ENCODE measurements at regions not wholly inside any gene's neighbourhood (a gene's known extent, or its start where the extent isn't known, plus 50 kb on each side); places are given as distances from the start of the nearest gene placed in this dataset.

- no peak for DNase-seq
- CTCF ChIA-PET = no interaction called here
- H3K36me3 Mint-ChIP-seq = no peaks in the 10 kb centered on the region
- H3K4me1 Mint-ChIP-seq = no peaks in the 10 kb centered on the region
- no peak overlapping the region for H3K4me3 Mint-ChIP-seq
- no peak overlapping the region for H3K27ac Mint-ChIP-seq
- no peaks in the 10 kb centered on the region for H3K9me3 Mint-ChIP-seq
- peaks cover 3% of the 10 kb centered on the region for H3K27me3 Mint-ChIP-seq
These were observed 387.9 kb upstream of the POU3F3 start for GRCh38 chr2:104465981-104466380.

DNA sequence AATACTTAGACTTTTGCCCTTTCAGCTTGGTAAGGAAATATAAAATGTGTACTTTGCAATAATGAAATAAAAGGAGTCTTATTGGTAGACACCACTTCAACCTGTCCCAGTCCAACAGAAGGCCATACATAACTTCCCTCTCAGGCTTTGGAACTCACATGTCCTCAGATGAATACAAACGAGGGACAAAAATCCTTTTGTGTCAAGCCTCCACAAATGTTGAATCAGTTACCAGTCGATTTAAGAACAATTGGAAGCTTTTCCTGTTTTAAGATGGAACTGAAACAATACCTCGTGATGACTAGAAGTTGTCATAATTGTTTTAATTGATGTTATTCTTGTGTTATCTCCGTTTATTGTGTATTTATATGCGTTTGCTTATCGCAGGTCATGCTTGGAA is 385.1 kb upstream of the POU3F3 start:
- no peak for DNase-seq
- peaks cover 3% of the 10 kb centered on the region for H3K27me3 Mint-ChIP-seq
- CTCF ChIA-PET = no interaction called here
- H3K4me3 Mint-ChIP-seq = no peak overlapping the region
- H3K9me3 Mint-ChIP-seq = no peaks in the 10 kb centered on the region
- no peak overlapping the region for H3K27ac Mint-ChIP-seq
- no peaks in the 10 kb centered on the region for H3K4me1 Mint-ChIP-seq
- H3K36me3 Mint-ChIP-seq = no peaks in the 10 kb centered on the region

DNA sequence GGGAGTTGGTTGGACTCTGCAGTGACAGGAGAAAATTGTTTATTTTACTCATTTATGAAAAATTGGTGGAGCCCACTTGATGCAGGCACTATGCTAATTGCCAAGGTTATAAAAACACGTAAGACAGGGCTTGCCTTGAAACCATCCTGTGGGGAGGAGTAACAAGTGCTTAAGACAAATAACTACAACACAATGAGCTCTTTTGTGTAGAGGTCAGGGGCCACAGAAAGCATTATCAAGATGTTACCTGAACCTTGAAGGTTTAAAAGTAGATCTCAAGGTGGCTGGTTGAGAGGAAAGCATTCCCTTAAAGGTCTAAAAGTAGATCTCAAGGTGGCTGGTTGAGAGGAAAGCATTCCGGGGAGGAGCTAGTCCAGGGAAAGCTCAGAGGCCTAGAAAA is 381.8 kb upstream of the POU3F3 start:
- no peak for DNase-seq
- no peak overlapping the region for H3K27ac Mint-ChIP-seq
- no peaks in the 10 kb centered on the region for H3K9me3 Mint-ChIP-seq
- H3K27me3 Mint-ChIP-seq = no peaks in the 10 kb centered on the region
- no peaks in the 10 kb centered on the region for H3K4me1 Mint-ChIP-seq
- CTCF ChIA-PET = no interaction called here
- no peaks in the 10 kb centered on the region for H3K36me3 Mint-ChIP-seq
- H3K4me3 Mint-ChIP-seq = no peak overlapping the region

GRCh38 chr2:104473546-104473945 is 380.4 kb upstream of the POU3F3 start:
- Mint-ChIP-seq H3K9me3 (no peaks in the 10 kb centered on the region), H3K27ac (no peak overlapping the region), H3K27me3 (no peaks in the 10 kb centered on the region), H3K36me3 (no peaks in the 10 kb centered on the region), H3K4me1 (no peaks in the 10 kb centered on the region), H3K4me3 (no peak overlapping the region)
- CTCF ChIA-PET = no interaction called here
- no peak for DNase-seq

DNA sequence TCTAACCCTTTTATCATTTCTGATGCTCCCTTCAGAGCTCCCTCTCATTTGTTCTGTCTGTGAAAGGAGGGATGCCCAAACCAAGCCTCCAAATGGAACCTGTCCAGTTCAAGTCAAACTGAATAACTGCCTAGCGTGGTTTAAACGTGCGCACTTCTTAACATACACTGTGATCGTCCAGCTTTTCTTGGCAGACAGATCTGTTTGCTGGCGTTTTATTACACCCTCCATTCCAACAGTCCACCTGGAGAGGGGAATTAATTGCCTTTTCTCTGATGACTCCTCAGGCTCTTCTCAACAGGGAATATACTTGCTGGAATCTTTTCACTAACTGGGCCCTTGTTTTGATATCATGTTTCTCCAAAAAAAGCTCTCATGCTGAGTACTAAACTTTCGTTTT is 379.2 kb upstream of the POU3F3 start:
- H3K27ac Mint-ChIP-seq = no peak overlapping the region
- H3K27me3 Mint-ChIP-seq = no peaks in the 10 kb centered on the region
- CTCF ChIA-PET = no interaction called here
- no peak overlapping the region for H3K4me3 Mint-ChIP-seq
- H3K36me3 Mint-ChIP-seq = no peaks in the 10 kb centered on the region
- H3K9me3 Mint-ChIP-seq = no peaks in the 10 kb centered on the region
- no peak for DNase-seq
- H3K4me1 Mint-ChIP-seq = no peaks in the 10 kb centered on the region

GRCh38 chr2:104476075-104476474 is 377.8 kb upstream of the POU3F3 start:
- DNase-seq = no peak
- Mint-ChIP-seq H3K27ac (no peak overlapping the region), H3K4me3 (no peak overlapping the region), H3K36me3 (no peaks in the 10 kb centered on the region), H3K9me3 (peaks cover 1% of the 10 kb centered on the region), H3K27me3 (no peaks in the 10 kb centered on the region), H3K4me1 (no peaks in the 10 kb centered on the region)
- CTCF ChIA-PET = no interaction called here

GRCh38 chr2:104476563-104476988 is 377.3 kb upstream of the POU3F3 start:
- Mint-ChIP-seq H3K27ac (no peak overlapping the region), H3K36me3 (no peaks in the 10 kb centered on the region), H3K9me3 (peaks cover 3% of the 10 kb centered on the region), H3K4me3 (no peak overlapping the region), H3K27me3 (no peaks in the 10 kb centered on the region), H3K4me1 (no peaks in the 10 kb centered on the region)
- DNase-seq = no peak
- CTCF ChIA-PET = no interaction called here

DNA sequence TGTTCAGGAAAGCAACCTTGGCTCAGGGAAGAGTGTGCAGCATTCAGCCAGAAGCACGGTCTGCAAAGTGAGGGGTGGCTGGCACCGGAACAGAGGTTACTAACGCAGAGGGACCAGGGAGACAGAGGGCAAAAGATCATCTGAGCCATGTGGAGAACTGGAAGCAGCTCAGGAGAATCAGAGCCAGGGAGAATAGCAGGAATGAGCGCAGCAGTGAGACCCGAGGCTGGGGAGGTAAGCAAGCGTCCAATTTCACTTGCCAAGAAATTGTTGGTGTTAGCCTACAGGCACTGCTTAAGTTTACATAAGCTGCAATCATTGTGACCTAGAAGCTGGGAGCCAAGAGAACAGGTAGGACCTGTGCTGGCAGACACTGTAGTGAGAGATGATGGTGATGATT is 372.6 kb upstream of the POU3F3 start:
- Mint-ChIP-seq H3K27me3 (no peaks in the 10 kb centered on the region), H3K9me3 (peaks cover 3% of the 10 kb centered on the region), H3K27ac (no peak overlapping the region), H3K4me3 (no peak overlapping the region), H3K36me3 (no peaks in the 10 kb centered on the region), H3K4me1 (no peaks in the 10 kb centered on the region)
- DNase-seq = no peak
- CTCF ChIA-PET = no interaction called here

DNA sequence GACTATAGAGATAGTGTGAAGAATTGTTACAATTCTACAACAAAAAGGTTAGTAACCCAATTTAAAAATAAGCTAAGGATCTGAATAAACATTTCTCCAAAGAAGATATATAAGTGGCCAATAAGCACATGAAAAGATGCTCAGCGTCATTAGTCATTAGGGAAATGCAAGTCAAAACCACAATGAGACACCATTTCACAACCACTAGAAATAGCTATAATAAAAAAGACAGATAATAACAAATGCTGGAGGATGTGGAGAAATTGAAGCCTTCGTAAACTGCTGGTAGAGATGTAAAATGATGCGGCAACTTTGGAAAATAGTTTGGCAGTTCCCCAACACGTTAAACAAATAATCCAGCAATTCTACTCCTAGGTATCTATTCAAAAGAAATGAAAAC is 366.5 kb upstream of the POU3F3 start:
- CTCF ChIA-PET = no interaction called here
- Mint-ChIP-seq H3K27me3 (no peaks in the 10 kb centered on the region), H3K4me1 (no peaks in the 10 kb centered on the region), H3K27ac (no peak overlapping the region), H3K36me3 (no peaks in the 10 kb centered on the region), H3K4me3 (no peak overlapping the region), H3K9me3 (no peaks in the 10 kb centered on the region)
- no peak for DNase-seq

DNA sequence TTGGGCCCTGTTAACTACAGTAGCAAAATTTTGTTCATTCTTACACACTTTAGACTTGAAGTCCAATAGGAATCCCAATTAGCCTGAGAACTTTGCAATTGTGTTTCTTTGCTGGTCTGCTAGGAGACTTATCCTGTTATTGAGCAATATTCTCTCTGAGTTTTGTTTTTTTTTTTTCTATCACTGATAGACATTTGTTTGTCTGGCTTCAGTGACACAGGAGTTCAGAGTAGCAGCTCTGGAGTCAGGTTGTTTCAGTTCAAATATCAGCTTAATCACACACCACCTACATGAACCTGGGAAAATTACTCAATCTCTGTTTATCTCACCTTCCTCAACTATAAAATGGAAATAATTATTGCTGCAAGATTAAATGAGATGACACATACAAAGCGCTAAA is 360.2 kb upstream of the POU3F3 start:
- Mint-ChIP-seq H3K9me3 (no peaks in the 10 kb centered on the region), H3K27ac (no peak overlapping the region), H3K4me1 (no peaks in the 10 kb centered on the region), H3K27me3 (no peaks in the 10 kb centered on the region), H3K36me3 (no peaks in the 10 kb centered on the region), H3K4me3 (no peak overlapping the region)
- no peak for DNase-seq
- CTCF ChIA-PET = no interaction called here

- Mint-ChIP-seq H3K9me3 (no peaks in the 10 kb centered on the region), H3K27ac (no peak overlapping the region), H3K36me3 (no peaks in the 10 kb centered on the region), H3K4me1 (no peaks in the 10 kb centered on the region), H3K4me3 (no peak overlapping the region), H3K27me3 (no peaks in the 10 kb centered on the region)
- DNase-seq = no peak
- CTCF ChIA-PET = no interaction called here
These were observed 352.6 kb upstream of the POU3F3 start for GRCh38 chr2:104501342-104501741.

- Mint-ChIP-seq H3K27ac (no peak overlapping the region), H3K4me1 (no peaks in the 10 kb centered on the region), H3K4me3 (no peak overlapping the region), H3K36me3 (no peaks in the 10 kb centered on the region), H3K27me3 (no peaks in the 10 kb centered on the region), H3K9me3 (no peaks in the 10 kb centered on the region)
- CTCF ChIA-PET = no interaction called here
- no peak for DNase-seq
These were observed 352.0 kb upstream of the POU3F3 start for GRCh38 chr2:104501929-104502328.

- H3K4me1 Mint-ChIP-seq = no peaks in the 10 kb centered on the region
- CTCF ChIA-PET = no interaction called here
- no peaks in the 10 kb centered on the region for H3K9me3 Mint-ChIP-seq
- no peak overlapping the region for H3K4me3 Mint-ChIP-seq
- no peak for DNase-seq
- no peaks in the 10 kb centered on the region for H3K27me3 Mint-ChIP-seq
- H3K36me3 Mint-ChIP-seq = no peaks in the 10 kb centered on the region
- H3K27ac Mint-ChIP-seq = no peak overlapping the region
These were observed 351.0 kb upstream of the POU3F3 start for GRCh38 chr2:104502901-104503300.

DNA sequence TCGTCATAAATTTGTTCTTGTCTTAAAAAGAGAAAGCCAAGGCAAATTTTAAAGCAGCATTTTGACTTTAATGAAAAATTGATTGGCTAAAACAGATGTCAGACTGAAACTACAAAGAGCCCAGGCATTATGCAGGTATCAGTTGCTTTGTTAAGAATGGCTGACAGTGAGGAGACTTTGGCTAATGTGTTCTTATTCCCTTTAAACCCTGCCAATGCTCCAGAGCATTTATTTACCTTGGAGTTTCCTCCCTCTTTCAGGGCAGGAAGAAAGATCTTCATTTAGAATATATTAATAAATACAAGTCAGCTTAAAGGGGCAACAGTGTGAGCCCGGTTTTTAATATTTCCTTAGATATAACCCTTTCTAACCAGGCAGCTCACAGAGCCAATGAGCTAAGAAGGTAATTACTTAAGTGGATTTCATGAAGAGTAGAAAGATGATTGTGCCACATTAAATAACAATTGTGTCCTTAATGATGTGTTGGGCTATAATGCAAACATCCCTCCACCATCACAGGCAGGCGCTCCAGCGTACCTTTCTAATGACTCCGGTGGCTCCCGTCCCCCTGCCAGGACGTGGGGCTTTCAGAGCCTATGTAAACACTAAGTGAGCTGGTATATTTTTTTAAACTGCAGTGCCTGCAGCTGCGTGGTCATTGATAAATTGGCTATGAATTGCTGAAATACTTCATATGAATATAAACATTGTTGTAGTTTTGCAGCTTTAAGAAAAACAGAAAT is 349.4 kb upstream of the POU3F3 start:
- Mint-ChIP-seq H3K27ac (no peak overlapping the region), H3K36me3 (no peaks in the 10 kb centered on the region), H3K9me3 (no peaks in the 10 kb centered on the region), H3K4me1 (no peaks in the 10 kb centered on the region), H3K4me3 (no peak overlapping the region), H3K27me3 (no peaks in the 10 kb centered on the region)
- CTCF ChIA-PET = no interaction called here
- DNase-seq = no peak

DNA sequence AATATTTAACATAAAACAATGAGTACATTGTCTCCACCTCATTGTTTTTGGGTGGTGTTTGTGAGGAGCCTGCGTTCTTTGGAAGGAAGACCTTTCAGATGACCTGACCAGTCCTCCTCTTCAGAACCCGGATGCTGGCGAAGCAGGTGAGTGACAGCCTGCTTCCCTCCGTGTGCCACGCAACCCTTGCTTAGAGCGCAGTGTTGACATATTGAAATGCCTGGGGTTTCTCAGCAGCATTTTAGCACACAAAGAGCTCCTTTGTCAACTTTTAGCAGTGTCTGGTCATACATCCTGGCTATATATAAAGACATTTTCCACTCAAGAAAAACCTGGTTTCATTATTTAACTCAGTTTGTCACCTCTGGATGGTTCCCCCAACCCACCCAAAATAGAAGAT is 335.7 kb upstream of the POU3F3 start:
- no peaks in the 10 kb centered on the region for H3K27me3 Mint-ChIP-seq
- CTCF ChIA-PET = no interaction called here
- no peaks in the 10 kb centered on the region for H3K4me1 Mint-ChIP-seq
- no peaks in the 10 kb centered on the region for H3K36me3 Mint-ChIP-seq
- DNase-seq = no peak
- no peaks in the 10 kb centered on the region for H3K9me3 Mint-ChIP-seq
- H3K27ac Mint-ChIP-seq = no peak overlapping the region
- no peak overlapping the region for H3K4me3 Mint-ChIP-seq

- no peak overlapping the region for H3K27ac Mint-ChIP-seq
- no peak for DNase-seq
- no peak overlapping the region for H3K4me3 Mint-ChIP-seq
- no peaks in the 10 kb centered on the region for H3K27me3 Mint-ChIP-seq
- no peaks in the 10 kb centered on the region for H3K4me1 Mint-ChIP-seq
- H3K36me3 Mint-ChIP-seq = no peaks in the 10 kb centered on the region
- no peaks in the 10 kb centered on the region for H3K9me3 Mint-ChIP-seq
- CTCF ChIA-PET = no interaction called here
These were observed 332.7 kb upstream of the POU3F3 start for GRCh38 chr2:104521247-104521646.
